HepG2 (cell line): ENCODE measurements at regions not wholly inside any gene's neighbourhood (a gene's known extent, or its start where the extent isn't known, plus 50 kb on each side); places are given as distances from the start of the nearest gene placed in this dataset.
"Not testable (repeated sequence)": the region's sequence is repeated elsewhere in the genome, so short reads cannot be mapped to it uniquely, and the experiment has no call there.

ENCODE experiments used
- CHD2 ChIP-seq: IDR thresholded peaks from 2 replicates; pipeline ENCODE4 v1.6.1; 2011; ENCODE audit warnings: low read depth, low read length, improper control_type of control experiment
- FOXA1 ChIP-seq, 2 experiments: fragments of 450-650 bp in 1 of 2; sonication (generic) in 1 of 2; formaldehyde crosslinking in 1 of 2; IDR thresholded peaks; 2 replicates each; pipeline versions ENCODE4 v1.4.0 to v1.6.1; 2016 to 2020; ENCODE audit warnings: missing genetic modification reagents in 1 of 2
- RBAK ChIP-seq: sonication (generic); formaldehyde crosslinking; IDR thresholded peaks from 2 replicates; pipeline ENCODE4 v1.5.1; 2020; ENCODE audit warnings: mild to moderate bottlenecking, missing genetic modification reagents
- ZNF263 ChIP-seq: sonication (generic); formaldehyde crosslinking; IDR thresholded peaks from 2 replicates; pipeline ENCODE4 v1.4.0; 2020; ENCODE audit warnings: missing genetic modification reagents
- ZNF660 ChIP-seq: sonication (generic); formaldehyde crosslinking; IDR thresholded peaks from 2 replicates; pipeline ENCODE4 v1.5.1; 2020; ENCODE audit warnings: mild to moderate bottlenecking, low read depth, missing genetic modification reagents, borderline replicate concordance
- ZNF790 ChIP-seq: sonication (generic); formaldehyde crosslinking; IDR thresholded peaks from 2 replicates; pipeline ENCODE4 v1.8.0; 2022; ENCODE audit warnings: missing genetic modification reagents, mild to moderate bottlenecking, borderline replicate concordance

- not testable (repeated sequence) for TF ChIP-seq ZNF790 (CRISPR knock-in tag); FOXA1 (IDR thresholded peaks at IDR 0.05); FOXA1 (CRISPR knock-in tag; IDR thresholded peaks at IDR 0.05); ZNF660 (CRISPR knock-in tag); ZNF263; CHD2; RBAK
These were observed 63.8 kb downstream of the CLEC18A start for GRCh38 chr16:70014915-70015314.
